WTC11 (cell line): ENCODE measurements at regions not wholly inside any gene's neighbourhood (a gene's known extent, or its start where the extent isn't known, plus 50 kb on each side); places are given as distances from the start of the nearest gene placed in this dataset.

Experiments used
- ATAC-seq: fragments of 200-7000 bp; cut with Tn5 transposase; 2 replicates; pipeline ENCODE4 v1.10.0; 2021; ENCODE audit warnings: mild to moderate bottlenecking, moderate library complexity
- CTCF ChIA-PET: fragments of 300-600 bp; sonication (Branson Sonifier 250); formaldehyde crosslinking; loops from one replicate; lab custom pipeline; 2021; ENCODE audit warnings: antibody characterized with exemption; lab: Charles Lee
- POLR2A ChIA-PET: fragments of 350-600 bp; sonication (Branson Sonifier 250); formaldehyde crosslinking; loops from one replicate; lab custom pipeline; 2021; ENCODE audit warnings: antibody characterized with exemption; lab: Charles Lee
- DNase-seq: peaks from one replicate; pipeline ENCODE4 v3.0.0; 2021; ENCODE audit warnings: low spot score
- H3K27ac Mint-ChIP-seq: 2 replicates; pipeline ENCODE4 v1.8.0; 2021; ENCODE audit warnings: mixed read lengths
- H3K27me3 Mint-ChIP-seq: 2 replicates; pipeline ENCODE4 v1.8.0; 2021; ENCODE audit warnings: low read depth, mild to moderate bottlenecking, moderate library complexity, mixed read lengths
- H3K36me3 Mint-ChIP-seq: 2 replicates; pipeline ENCODE4 v1.8.0; 2021; ENCODE audit warnings: mixed read lengths
- H3K4me1 Mint-ChIP-seq: 2 replicates; pipeline ENCODE4 v1.8.0; 2022; ENCODE audit warnings: mixed read lengths
- H3K4me3 Mint-ChIP-seq: 2 replicates; pipeline ENCODE4 v1.8.0; 2021; ENCODE audit warnings: mild to moderate bottlenecking, moderate library complexity, mixed read lengths
- H3K9me3 Mint-ChIP-seq: 2 replicates; pipeline ENCODE4 v1.8.0; 2021; ENCODE audit warnings: mixed read lengths
- CBFB ChIP-seq: sonication (generic); formaldehyde crosslinking; IDR thresholded peaks from 2 replicates; pipeline ENCODE4 v1.8.1; 2022; ENCODE audit warnings: mild to moderate bottlenecking, low read depth, missing genetic modification reagents
- CDX4 ChIP-seq: fragments of 250-450 bp; sonication (Bioruptor Pico); IDR thresholded peaks from 2 replicates; pipeline ENCODE4 v1.9.0; 2021; ENCODE audit warnings: moderate library complexity, mild to moderate bottlenecking, inconsistent platforms, borderline replicate concordance
- ELF4 ChIP-seq: sonication (generic); formaldehyde crosslinking; IDR thresholded peaks from 2 replicates; pipeline ENCODE4 v1.8.1; 2022; ENCODE audit warnings: low read depth, mild to moderate bottlenecking, moderate library complexity, missing genetic modification reagents
- ESRRA ChIP-seq: sonication (generic); formaldehyde crosslinking; IDR thresholded peaks from 2 replicates; pipeline ENCODE4 v1.8.1; 2022; ENCODE audit warnings: mild to moderate bottlenecking, missing genetic modification reagents, borderline replicate concordance
- FOXP1 ChIP-seq: sonication (generic); formaldehyde crosslinking; IDR thresholded peaks from 2 replicates; pipeline ENCODE4 v1.8.0; 2022; ENCODE audit warnings: missing genetic modification reagents, mild to moderate bottlenecking, moderate library complexity, borderline replicate concordance
- IRF2 ChIP-seq: sonication (generic); formaldehyde crosslinking; IDR thresholded peaks from 2 replicates; pipeline ENCODE4 v1.8.0; 2022; ENCODE audit warnings: low read depth, missing genetic modification reagents, borderline replicate concordance
- PRDM15 ChIP-seq: sonication (generic); formaldehyde crosslinking; IDR thresholded peaks from 2 replicates; pipeline ENCODE4 v1.8.0; 2022; ENCODE audit warnings: missing genetic modification reagents
- PREB ChIP-seq: sonication (generic); formaldehyde crosslinking; IDR thresholded peaks from 2 replicates; pipeline ENCODE4 v1.8.1; 2022; ENCODE audit warnings: mild to moderate bottlenecking, missing genetic modification reagents, moderate library complexity, borderline replicate concordance
- RELA ChIP-seq: sonication (generic); formaldehyde crosslinking; IDR thresholded peaks from 2 replicates; pipeline ENCODE4 v1.8.1; 2022; ENCODE audit warnings: missing genetic modification reagents, mild to moderate bottlenecking, borderline replicate concordance
- SP1 ChIP-seq: sonication (generic); formaldehyde crosslinking; conservative IDR thresholded peaks from 2 replicates; pipeline ENCODE4 v1.8.1; 2022; ENCODE audit warnings: missing genetic modification reagents
- STAT6 ChIP-seq: sonication (generic); formaldehyde crosslinking; conservative IDR thresholded peaks from 2 replicates; pipeline ENCODE4 v1.8.1; 2023; ENCODE audit warnings: mild to moderate bottlenecking, low read depth, missing genetic modification reagents, moderate library complexity
- USF1 ChIP-seq: sonication (generic); formaldehyde crosslinking; IDR thresholded peaks from 2 replicates; pipeline ENCODE4 v1.8.0; 2022; ENCODE audit warnings: mild to moderate bottlenecking, missing genetic modification reagents
- ZNF121 ChIP-seq: sonication (generic); formaldehyde crosslinking; IDR thresholded peaks from 2 replicates; pipeline ENCODE4 v1.8.0; 2023; ENCODE audit warnings: missing genetic modification reagents
- ZNF138 ChIP-seq: sonication (generic); formaldehyde crosslinking; conservative IDR thresholded peaks from 2 replicates; pipeline ENCODE4 v1.8.1; 2022; ENCODE audit warnings: mild to moderate bottlenecking, moderate library complexity, missing genetic modification reagents
- ZNF263 ChIP-seq: sonication (generic); formaldehyde crosslinking; IDR thresholded peaks from 2 replicates; pipeline ENCODE4 v1.8.1; 2022; ENCODE audit warnings: low read depth, mild to moderate bottlenecking, moderate library complexity, missing genetic modification reagents
- ZNF396 ChIP-seq: fragments of 250-450 bp; sonication (Bioruptor Pico); IDR thresholded peaks from 2 replicates; pipeline ENCODE4 v1.8.0; 2021; ENCODE audit warnings: mild to moderate bottlenecking, moderate library complexity, borderline replicate concordance

GRCh38 chr3:144457758-144458157 is 486.1 kb downstream of the DIPK2A start (continued):
- TF ChIP-seq CDX4 (CRISPR knock-in tag) (no peak), STAT6 (CRISPR knock-in tag) (no peak), SP1 (CRISPR knock-in tag) (no peak), ESRRA (CRISPR knock-in tag) (no peak)

GRCh38 chr3:144458283-144458682 is 486.7 kb downstream of the DIPK2A start:
- ATAC-seq (no peak), DNase-seq (no peak)
- TF ChIP-seq PRDM15 (CRISPR knock-in tag), result no peak
- no peak for TF ChIP-seq RELA
- TF ChIP-seq ZNF263 (CRISPR knock-in tag), result no peak
- TF ChIP-seq SP1 (CRISPR knock-in tag), result no peak
- TF ChIP-seq USF1 (CRISPR knock-in tag), result no peak
- TF ChIP-seq CBFB (CRISPR knock-in tag), result no peak
- TF ChIP-seq PREB, result no peak
- no peak for TF ChIP-seq ZNF396 (CRISPR knock-in tag)
- no peak for TF ChIP-seq ZNF138 (CRISPR knock-in tag)
- TF ChIP-seq ELF4 (CRISPR knock-in tag), result no peak
- TF ChIP-seq FOXP1, result no peak
- no peak for TF ChIP-seq ZNF121 (CRISPR knock-in tag)
- no peak for TF ChIP-seq IRF2 (CRISPR knock-in tag)
- Mint-ChIP-seq H3K27me3 (no peaks in the 10 kb centered on the region), H3K27ac (no peak overlapping the region), H3K4me1 (peaks cover 8% of the 10 kb centered on the region), H3K9me3 (no peaks in the 10 kb centered on the region), H3K36me3 (no peaks in the 10 kb centered on the region), H3K4me3 (no peak overlapping the region)
- POLR2A ChIA-PET, result no interaction called here
- CTCF ChIA-PET, result no interaction called here
